ENCODE measurements at regions not wholly inside any gene's neighbourhood (a gene's known extent, or its start where the extent isn't known, plus 50 kb on each side); places are given as distances from the start of the nearest gene placed in this dataset.

DNA sequence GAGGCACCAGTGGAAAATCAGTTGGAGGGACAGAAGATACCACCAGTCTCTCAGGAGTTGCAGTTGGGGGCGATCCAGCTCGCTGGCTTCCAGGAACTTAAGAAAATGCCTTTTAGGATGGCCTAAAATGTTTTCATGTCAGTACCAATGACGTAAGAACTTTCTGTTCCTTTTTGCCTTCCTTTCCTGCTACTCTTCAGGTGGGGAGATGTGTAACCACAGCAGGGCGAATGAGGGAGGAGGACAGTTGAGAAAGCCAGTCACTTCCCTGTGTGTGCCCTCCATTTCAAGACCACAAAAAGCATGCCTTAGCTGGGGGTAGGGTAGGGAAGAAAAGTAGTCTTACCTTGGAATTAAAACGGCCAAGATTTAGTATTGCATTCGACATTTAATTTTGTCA is 941.6 kb downstream of the NLGN4Y start:
- TF ChIP-seq, protein P1, sequence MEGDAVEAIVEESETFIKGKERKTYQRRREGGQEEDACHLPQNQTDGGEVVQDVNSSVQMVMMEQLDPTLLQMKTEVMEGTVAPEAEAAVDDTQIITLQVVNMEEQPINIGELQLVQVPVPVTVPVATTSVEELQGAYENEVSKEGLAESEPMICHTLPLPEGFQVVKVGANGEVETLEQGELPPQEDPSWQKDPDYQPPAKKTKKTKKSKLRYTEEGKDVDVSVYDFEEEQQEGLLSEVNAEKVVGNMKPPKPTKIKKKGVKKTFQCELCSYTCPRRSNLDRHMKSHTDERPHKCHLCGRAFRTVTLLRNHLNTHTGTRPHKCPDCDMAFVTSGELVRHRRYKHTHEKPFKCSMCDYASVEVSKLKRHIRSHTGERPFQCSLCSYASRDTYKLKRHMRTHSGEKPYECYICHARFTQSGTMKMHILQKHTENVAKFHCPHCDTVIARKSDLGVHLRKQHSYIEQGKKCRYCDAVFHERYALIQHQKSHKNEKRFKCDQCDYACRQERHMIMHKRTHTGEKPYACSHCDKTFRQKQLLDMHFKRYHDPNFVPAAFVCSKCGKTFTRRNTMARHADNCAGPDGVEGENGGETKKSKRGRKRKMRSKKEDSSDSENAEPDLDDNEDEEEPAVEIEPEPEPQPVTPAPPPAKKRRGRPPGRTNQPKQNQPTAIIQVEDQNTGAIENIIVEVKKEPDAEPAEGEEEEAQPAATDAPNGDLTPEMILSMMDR (IDR thresholded peaks at IDR 0.05; ENCODE audit: low read depth, low read length), result no peak
- no peak for TF ChIP-seq EZH2phosphoT487 (IDR thresholded peaks at IDR 0.05; ENCODE audit: low read depth)
